HG03378 (cell line): ENCODE measurements at regions not wholly inside any gene's neighbourhood (a gene's known extent, or its start where the extent isn't known, plus 50 kb on each side); places are given as distances from the start of the nearest gene placed in this dataset.
A peak's percentile ranks its signal among the peaks of the same experiment; 100 is the strongest.
"Not testable (repeated sequence)": the region's sequence is repeated elsewhere in the genome, so short reads cannot be mapped to it uniquely, and the experiment has no call there.

Experiments used
- ATAC-seq: cut with Tn5 transposase; IDR thresholded peaks from one replicate; pipeline ENCODE4 v1.9.1; 2021; ENCODE audit warnings: mild to moderate bottlenecking, moderate library complexity; ENCODE audit not compliant: unreplicated experiment

- no peak for ATAC-seq
Observed at GRCh38 chr4:85018983-85019382, 52.5 kb upstream of the WDFY3 start.

- ATAC-seq: no peak
Observed at GRCh38 chr4:85019411-85019810, 52.9 kb upstream of the WDFY3 start.

GRCh38 chr4:85024671-85025070 is 58.2 kb upstream of the WDFY3 start:
- no peak for ATAC-seq

GRCh38 chr4:85028910-85029309 is 62.4 kb upstream of the WDFY3 start:
- ATAC-seq: no peak

GRCh38 chr4:85029453-85029852 is 63.0 kb upstream of the WDFY3 start:
- no peak for ATAC-seq

- no peak for ATAC-seq
Observed at GRCh38 chr4:85030156-85030555, 63.7 kb upstream of the WDFY3 start.

- ATAC-seq: not testable (repeated sequence)
Observed at GRCh38 chr4:85033838-85034237, 67.3 kb upstream of the WDFY3 start.

GRCh38 chr4:85039526-85039925 is 73.0 kb upstream of the WDFY3 start:
- ATAC-seq: no peak

- ATAC-seq: not testable (repeated sequence)
Observed at GRCh38 chr4:85043812-85044496, 77.5 kb upstream of the WDFY3 start.

- ATAC-seq: no peak
Observed at GRCh38 chr4:85050736-85051135, 84.2 kb upstream of the WDFY3 start.

GRCh38 chr4:85051526-85051925 is 85.0 kb upstream of the WDFY3 start:
- no peak for ATAC-seq

GRCh38 chr4:85054925-85055324 is 88.4 kb upstream of the WDFY3 start:
- ATAC-seq: not testable (repeated sequence)

GRCh38 chr4:85058551-85058950 is 92.1 kb upstream of the WDFY3 start:
- ATAC-seq: no peak

- no peak for ATAC-seq
Observed at GRCh38 chr4:85061974-85062373, 95.5 kb upstream of the WDFY3 start.

- ATAC-seq: no peak
Observed at GRCh38 chr4:85062466-85062865, 96.0 kb upstream of the WDFY3 start.

GRCh38 chr4:85067342-85067741 is 100.9 kb upstream of the WDFY3 start:
- ATAC-seq: no peak

GRCh38 chr4:85078016-85078415 is 111.5 kb upstream of the WDFY3 start:
- ATAC-seq: no peak

GRCh38 chr4:85081196-85081595 is 114.7 kb upstream of the WDFY3 start:
- no peak for ATAC-seq

GRCh38 chr4:85084371-85085094 is 118.0 kb upstream of the WDFY3 start:
- ATAC-seq: peak; percentile 91

- ATAC-seq: no peak
Observed at GRCh38 chr4:85086721-85087120, 120.2 kb upstream of the WDFY3 start.

- ATAC-seq: no peak
Observed at GRCh38 chr4:85092536-85092935, 126.0 kb upstream of the WDFY3 start.

GRCh38 chr4:85092943-85093342 is 126.5 kb upstream of the WDFY3 start:
- ATAC-seq: no peak

GRCh38 chr4:85094735-85095134 is 128.2 kb upstream of the WDFY3 start:
- no peak for ATAC-seq
